Kidney epithelial cell (primary cell): ENCODE measurements at regions not wholly inside any gene's neighbourhood (a gene's known extent, or its start where the extent isn't known, plus 50 kb on each side); places are given as distances from the start of the nearest gene placed in this dataset.

Experiments used
- DNase-seq: peaks from one replicate; pipeline ENCODE4 v3.0.0-alpha.2; 2010; ENCODE audit warnings: low read depth
- H3K27me3 ChIP-seq: 2 replicates; pipeline ENCODE4 v1.6.0; 2011; ENCODE audit warnings: low read length; ENCODE audit not compliant: control insufficient read depth, insufficient read depth
- H3K36me3 ChIP-seq: 2 replicates; pipeline ENCODE4 v1.5.1; 2011; ENCODE audit warnings: low read length; ENCODE audit not compliant: control insufficient read depth, insufficient read depth
- H3K4me3 ChIP-seq: 2 replicates; pipeline ENCODE4 v1.5.1; 2011; ENCODE audit warnings: low read depth, mild to moderate bottlenecking, control low read depth, low read length
- CTCF ChIP-seq: IDR thresholded peaks from 2 replicates; pipeline ENCODE4 v1.5.1; 2011; ENCODE audit warnings: mild to moderate bottlenecking, moderate library complexity, low read length, control low read depth, inconsistent platforms; ENCODE audit not compliant: insufficient read depth, poor library complexity, severe bottlenecking

- no peak for DNase-seq
- TF ChIP-seq CTCF, result no peak
- Histone ChIP-seq H3K27me3 (no peaks in the 10 kb centered on the region), H3K4me3 (no peak overlapping the region), H3K36me3 (no peaks in the 10 kb centered on the region)
These were observed 542.4 kb downstream of the SQOR start for GRCh38 chr15:46177219-46177618.

GRCh38 chr15:46178138-46178537 is 543.3 kb downstream of the SQOR start:
- TF ChIP-seq CTCF, result no peak
- Histone ChIP-seq H3K27me3 (no peaks in the 10 kb centered on the region), H3K4me3 (no peak overlapping the region), H3K36me3 (no peaks in the 10 kb centered on the region)
- DNase-seq, result no peak

GRCh38 chr15:46207341-46207740 is 572.5 kb downstream of the SQOR start:
- Histone ChIP-seq H3K4me3 (no peak overlapping the region), H3K27me3 (no peaks in the 10 kb centered on the region), H3K36me3 (no peaks in the 10 kb centered on the region)
- TF ChIP-seq CTCF, result no peak
- DNase-seq, result no peak

DNA sequence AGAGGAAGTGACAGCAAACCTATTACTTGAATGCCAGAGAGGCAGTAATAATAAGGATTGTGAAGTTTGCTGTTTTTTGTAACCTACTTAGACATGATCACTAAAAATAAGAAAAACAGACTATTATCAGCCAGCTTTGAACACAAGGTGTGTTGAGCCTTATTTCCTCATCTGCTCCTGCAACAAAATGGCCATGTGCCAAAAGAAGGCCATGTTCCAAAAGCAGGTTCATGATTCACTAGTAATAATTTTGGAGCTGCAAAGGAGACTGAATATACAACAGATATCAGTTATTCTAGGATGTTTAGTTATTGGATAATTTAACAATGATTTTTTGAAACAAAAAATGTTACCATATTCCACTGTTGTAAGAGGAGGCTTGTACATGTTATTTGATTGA is 578.7 kb downstream of the SQOR start:
- H3K27me3 ChIP-seq, result no peaks in the 10 kb centered on the region
- no peaks in the 10 kb centered on the region for H3K36me3 ChIP-seq
- no peak for TF ChIP-seq CTCF
- H3K4me3 ChIP-seq, result no peak overlapping the region
- DNase-seq, result no peak

GRCh38 chr15:46222826-46223225 is 588.0 kb downstream of the SQOR start:
- H3K36me3 ChIP-seq, result no peaks in the 10 kb centered on the region
- DNase-seq, result no peak
- no peak overlapping the region for H3K4me3 ChIP-seq
- no peak for TF ChIP-seq CTCF
- H3K27me3 ChIP-seq, result no peaks in the 10 kb centered on the region

DNA sequence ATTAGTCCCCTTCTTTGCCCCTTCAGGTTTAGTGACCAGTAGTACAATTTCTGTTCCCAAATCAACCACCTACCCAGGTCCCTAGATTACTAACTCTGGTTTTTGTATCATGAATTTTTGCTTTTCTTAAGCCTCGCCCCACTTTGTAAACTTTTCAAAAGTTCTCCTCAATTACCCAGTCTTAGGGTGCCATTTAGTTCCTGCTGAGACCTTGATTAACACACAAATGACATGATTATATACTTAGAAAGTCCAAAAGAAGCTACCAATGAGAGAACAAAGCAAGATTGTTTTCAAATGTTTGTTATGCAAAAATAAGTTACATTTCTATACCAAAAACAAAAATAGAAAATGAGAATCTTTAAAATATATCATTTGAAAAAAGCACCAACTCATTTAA is 594.4 kb downstream of the SQOR start:
- no peak for DNase-seq
- Histone ChIP-seq H3K36me3 (no peaks in the 10 kb centered on the region), H3K27me3 (no peaks in the 10 kb centered on the region), H3K4me3 (no peak overlapping the region)
- no peak for TF ChIP-seq CTCF
